ENCODE measurements at regions not wholly inside any gene's neighbourhood (a gene's known extent, or its start where the extent isn't known, plus 50 kb on each side); places are given as distances from the start of the nearest gene placed in this dataset.

- peaks cover 8 to 14% of the 10 kb centered on the region in 2 experiments for H3K4me1 Mint-ChIP-seq
- H2AFZ ChIP-seq (ENCODE audit: low read length) = no peak overlapping the region
- WGBS (ENCODE audit: extremely low coverage, insufficient read length, low lambda C conversion rate) = no CpG with 5 or more reads among the region's 4 CpGs
These were observed 199.0 kb upstream of the FBXL4 start for GRCh38 chr6:99146711-99147110.

More at GRCh38 chr6:99146711-99147110, 199.0 kb upstream of the FBXL4 start:
- no peaks in the 10 kb centered on the region for H3K4me1 ChIP-seq (ENCODE audit: insufficient read depth, low read length)
- DNase-seq = no peak
- H2BK120ac ChIP-seq (ENCODE audit: low read depth, low read length, poor library complexity, severe bottlenecking) = no peak overlapping the region
- TF ChIP-seq CTCF (conservative IDR thresholded peaks at IDR 0.05) = no peak
- H3K27ac ChIP-seq (ENCODE audit: insufficient read length, low read depth, low read length) = no peak overlapping the region
- H2BK12ac ChIP-seq (ENCODE audit: insufficient read length, low read depth, low read length) = no peak overlapping the region
- no peak overlapping the region for H3K56ac ChIP-seq (ENCODE audit: insufficient read length, low read depth, low read length)
- H3K23ac ChIP-seq (ENCODE audit: insufficient read length, low read depth, low read length) = no peak overlapping the region
- H3K18ac ChIP-seq (ENCODE audit: insufficient read length, low read depth, low read length) = no peak overlapping the region
- H4K20me1 ChIP-seq (ENCODE audit: control insufficient read depth, insufficient read depth, insufficient read length) = no peaks in the 10 kb centered on the region
- no peaks in the 10 kb centered on the region for H3K23me2 ChIP-seq (ENCODE audit: insufficient read length, low read depth, low read length, poor library complexity, severe bottlenecking)
- Mint-ChIP-seq H3K27me3 (ENCODE audit: low read depth) (peaks cover 3% of the 10 kb centered on the region; the same call in 1 of the 2 replicates), H3K36me3 (ENCODE audit: insufficient read depth in 1 of 3, low read depth in 3 of 3) (no peaks in the 10 kb centered on the region), H3K27ac (no peak overlapping the region), H3K9me3 (peaks cover 4% of the 10 kb centered on the region in 2 experiments; a peak in 4 of 5 replicates), H3K4me3 (no peak overlapping the region)
- H2BK5ac ChIP-seq (ENCODE audit: insufficient read length, low read length) = no peak overlapping the region
- no peak overlapping the region for H4K5ac ChIP-seq (ENCODE audit: insufficient read length, low read depth, low read length)
- H3K9ac ChIP-seq (ENCODE audit: extremely low read depth, insufficient read length, low read length) = no peak overlapping the region
- no peak overlapping the region for H3K4me2 ChIP-seq (ENCODE audit: insufficient read depth, insufficient read length, low read length)
- no peak overlapping the region for H4K91ac ChIP-seq (ENCODE audit: insufficient read length, low read depth, low read length)
- H4K8ac ChIP-seq (replicated peaks; ENCODE audit: insufficient read length, low read depth, low read length) = no peak overlapping the region
- H3T11ph ChIP-seq (ENCODE audit: low read length) = no peak overlapping the region
- H3K9me3 ChIP-seq (ENCODE audit: control insufficient read depth, low read depth, low read length) = no peaks in the 10 kb centered on the region
- H3K4ac ChIP-seq (ENCODE audit: low read depth, low read length) = no peak overlapping the region
- H2AK5ac ChIP-seq (ENCODE audit: insufficient read length, low read length) = no peak overlapping the region
- H2BK20ac ChIP-seq (ENCODE audit: low read depth, low read length, poor library complexity, severe bottlenecking) = no peak overlapping the region
- H3K14ac ChIP-seq (ENCODE audit: insufficient read depth, low read length) = no peak overlapping the region
- H3K79me1 ChIP-seq (ENCODE audit: insufficient read depth, low read depth, low read length, poor library complexity, severe bottlenecking) = no peaks in the 10 kb centered on the region
- no peaks in the 10 kb centered on the region for H3K79me2 ChIP-seq (ENCODE audit: insufficient read depth, low read length)
- H3K27me3 ChIP-seq (ENCODE audit: insufficient read depth, low read length) = no peaks in the 10 kb centered on the region
- no peak overlapping the region for H2BK15ac ChIP-seq (ENCODE audit: low read depth, low read length)
